ENCODE measurements at regions not wholly inside any gene's neighbourhood (a gene's known extent, or its start where the extent isn't known, plus 50 kb on each side); places are given as distances from the start of the nearest gene placed in this dataset.

DNA sequence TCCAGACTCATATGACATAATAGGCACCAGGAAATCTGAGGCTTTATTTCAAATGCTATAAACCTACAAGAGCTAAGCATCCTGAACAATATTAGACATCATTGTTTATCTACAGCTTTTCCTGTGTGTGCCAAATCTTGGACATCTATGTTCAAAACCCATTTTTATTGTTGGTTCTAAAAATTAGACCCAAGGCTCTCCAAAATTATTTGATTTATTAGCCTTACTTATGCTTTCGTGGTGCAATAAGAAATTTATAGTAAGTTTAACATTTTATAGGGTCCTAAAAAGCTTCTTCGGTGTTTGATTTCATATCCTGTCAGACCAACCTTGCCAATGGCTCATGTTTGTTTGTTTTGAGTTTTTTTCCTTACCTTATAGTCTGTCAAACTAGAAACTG is 1014.5 kb upstream of the MANEA start:
- TF ChIP-seq CTCF (IDR thresholded peaks at IDR 0.05; ENCODE audit: low read length): no peak
- TF ChIP-seq EZH2 (optimal IDR thresholded peaks at IDR 0.05; ENCODE audit: low read depth, low read length): no peak
- TF ChIP-seq EZH2phosphoT487 (IDR thresholded peaks at IDR 0.05; ENCODE audit: low read length): no peak

All from MM.1S (cell line).